ENCODE measurements at regions not wholly inside any gene's neighbourhood (a gene's known extent, or its start where the extent isn't known, plus 50 kb on each side); places are given as distances from the start of the nearest gene placed in this dataset.

DNA sequence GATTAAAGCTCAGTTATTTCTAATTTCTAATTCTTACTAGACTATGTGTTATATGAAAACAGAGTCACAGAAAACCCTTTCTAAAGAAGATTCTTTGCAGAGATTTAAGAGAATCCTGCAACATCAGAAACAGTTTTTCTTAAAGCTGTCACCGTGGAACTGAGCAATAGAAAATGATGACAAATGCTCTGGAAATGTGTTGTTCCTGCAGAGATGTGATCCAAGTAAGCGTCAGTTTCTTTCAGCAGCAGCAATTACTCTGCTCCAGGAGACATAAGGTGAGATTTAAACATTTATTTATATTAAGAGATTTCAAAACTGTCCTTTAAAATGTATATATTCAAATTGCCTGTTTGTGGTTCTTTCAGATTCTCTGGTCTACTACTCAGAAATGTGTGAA, 350.5 kb upstream of the NETO1 start:
- TF ChIP-seq, protein P1, sequence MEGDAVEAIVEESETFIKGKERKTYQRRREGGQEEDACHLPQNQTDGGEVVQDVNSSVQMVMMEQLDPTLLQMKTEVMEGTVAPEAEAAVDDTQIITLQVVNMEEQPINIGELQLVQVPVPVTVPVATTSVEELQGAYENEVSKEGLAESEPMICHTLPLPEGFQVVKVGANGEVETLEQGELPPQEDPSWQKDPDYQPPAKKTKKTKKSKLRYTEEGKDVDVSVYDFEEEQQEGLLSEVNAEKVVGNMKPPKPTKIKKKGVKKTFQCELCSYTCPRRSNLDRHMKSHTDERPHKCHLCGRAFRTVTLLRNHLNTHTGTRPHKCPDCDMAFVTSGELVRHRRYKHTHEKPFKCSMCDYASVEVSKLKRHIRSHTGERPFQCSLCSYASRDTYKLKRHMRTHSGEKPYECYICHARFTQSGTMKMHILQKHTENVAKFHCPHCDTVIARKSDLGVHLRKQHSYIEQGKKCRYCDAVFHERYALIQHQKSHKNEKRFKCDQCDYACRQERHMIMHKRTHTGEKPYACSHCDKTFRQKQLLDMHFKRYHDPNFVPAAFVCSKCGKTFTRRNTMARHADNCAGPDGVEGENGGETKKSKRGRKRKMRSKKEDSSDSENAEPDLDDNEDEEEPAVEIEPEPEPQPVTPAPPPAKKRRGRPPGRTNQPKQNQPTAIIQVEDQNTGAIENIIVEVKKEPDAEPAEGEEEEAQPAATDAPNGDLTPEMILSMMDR (conservative IDR thresholded peaks at IDR 0.05; ENCODE audit: low read length) = no peak
- no peak for TF ChIP-seq EZH2phosphoT487 (IDR thresholded peaks at IDR 0.05; ENCODE audit: borderline replicate concordance)

All from Loucy (cell line).